Peyer's patch (tissue), 4 donors: ENCODE measurements at regions not wholly inside any gene's neighbourhood (a gene's known extent, or its start where the extent isn't known, plus 50 kb on each side); places are given as distances from the start of the nearest gene placed in this dataset.

ENCODE experiments used
- CTCF ChIP-seq, 6 experiments: fragments of 450-650 bp in 4 of 6; fragments of 200-600 bp in 2 of 6; sonication (generic) in 1 of 6; IDR thresholded peaks; one replicate each; pipeline ENCODE4 v1.5.1; 2017 to 2019; ENCODE audit warnings: antibody characterized with exemption in 6 of 6, mild to moderate bottlenecking in 3 of 6, moderate library complexity in 1 of 6
- POLR2A ChIP-seq, 2 donors: fragments of 450-650 bp; IDR thresholded peaks; one replicate each; pipeline ENCODE4 v1.5.1; 2017; ENCODE audit warnings: antibody characterized with exemption in 2 of 2, mild to moderate bottlenecking in 2 of 2, moderate library complexity in 2 of 2

- no peak for TF ChIP-seq POLR2A (IDR thresholded peaks at IDR 0.05)
- TF ChIP-seq CTCF (IDR thresholded peaks at IDR 0.05) = no peak
These were observed 507.2 kb downstream of the TBC1D22A start for GRCh38 chr22:47269516-47270088.
